GM19025 (cell line): ENCODE measurements at regions not wholly inside any gene's neighbourhood (a gene's known extent, or its start where the extent isn't known, plus 50 kb on each side); places are given as distances from the start of the nearest gene placed in this dataset.

Experiments used
- ATAC-seq: cut with Tn5 transposase; IDR thresholded peaks from one replicate; pipeline ENCODE4 v1.9.1; 2021; ENCODE audit warnings: mild to moderate bottlenecking, low read depth, moderate library complexity; ENCODE audit not compliant: unreplicated experiment

GRCh38 chr1:103854279-103854678 lies 104.6 kb downstream of the AMY1C start:
- ATAC-seq: no peak

DNA sequence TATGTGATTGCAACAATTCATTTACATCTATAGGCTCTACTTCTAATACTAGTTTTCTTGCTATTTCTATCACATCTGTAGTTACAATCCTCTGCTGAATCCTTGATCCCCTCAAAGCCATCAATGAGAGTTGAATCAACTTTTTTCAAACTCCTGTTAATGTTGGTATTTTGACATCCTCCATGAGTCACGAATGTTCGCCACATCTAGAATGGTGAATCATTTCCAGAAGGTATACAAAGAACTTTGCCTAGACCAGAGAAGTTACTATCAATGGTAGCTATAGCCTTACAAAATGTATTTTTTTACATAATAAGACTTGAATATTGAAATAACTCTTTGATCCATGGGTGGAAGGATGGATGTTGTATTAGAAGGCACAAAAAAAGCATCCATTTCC lies 110.0 kb downstream of the AMY1C start:
- ATAC-seq: no peak

GRCh38 chr1:103898576-103899345 lies 149.1 kb downstream of the AMY1C start:
- no peak for ATAC-seq

GRCh38 chr1:103900005-103900404 lies 150.3 kb downstream of the AMY1C start:
- no peak for ATAC-seq

GRCh38 chr1:103901072-103901471 lies 151.4 kb downstream of the AMY1C start:
- no peak for ATAC-seq

DNA sequence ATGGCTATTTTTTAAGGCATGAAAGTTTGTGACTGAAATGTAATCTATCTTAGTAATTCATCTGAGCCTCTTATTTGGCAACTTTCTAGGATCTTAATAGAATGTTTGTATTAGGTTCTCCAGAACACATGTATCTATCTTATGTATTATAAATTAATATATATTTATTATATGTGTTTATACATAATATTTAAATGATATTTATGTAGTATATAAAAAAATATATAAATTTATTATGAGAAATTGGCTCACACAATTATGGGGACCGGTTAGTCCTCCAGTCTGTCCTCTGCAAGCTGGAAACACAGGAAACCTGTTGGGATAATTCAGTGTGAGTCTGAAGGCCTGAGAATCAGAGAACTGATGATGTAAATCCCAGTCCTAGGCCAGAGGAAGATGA lies 155.7 kb downstream of the AMY1C start:
- no peak for ATAC-seq

GRCh38 chr1:103911450-103911849 lies 161.8 kb downstream of the AMY1C start:
- no peak for ATAC-seq

DNA sequence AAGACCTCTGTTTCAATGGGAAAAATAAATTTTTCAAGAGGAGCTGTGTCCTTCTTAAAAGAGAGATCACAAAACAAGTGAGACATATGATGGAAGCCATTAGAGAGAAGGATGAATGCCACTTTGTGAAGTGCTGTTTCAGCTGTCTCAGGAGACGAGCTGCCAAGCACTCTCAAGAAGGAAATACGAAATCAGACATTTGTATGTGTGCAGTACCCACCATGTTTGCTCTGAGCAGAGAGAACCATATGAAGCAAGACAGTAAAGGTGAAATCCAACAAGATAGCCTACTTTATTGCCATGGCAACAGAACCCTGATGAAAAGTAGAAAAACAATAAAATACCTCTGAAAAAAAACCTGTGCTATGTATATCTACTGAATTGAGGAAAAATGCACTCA lies 168.1 kb downstream of the AMY1C start:
- ATAC-seq: no peak

- no peak for ATAC-seq
Observed at GRCh38 chr1:103931891-103932290, 182.2 kb downstream of the AMY1C start.

DNA sequence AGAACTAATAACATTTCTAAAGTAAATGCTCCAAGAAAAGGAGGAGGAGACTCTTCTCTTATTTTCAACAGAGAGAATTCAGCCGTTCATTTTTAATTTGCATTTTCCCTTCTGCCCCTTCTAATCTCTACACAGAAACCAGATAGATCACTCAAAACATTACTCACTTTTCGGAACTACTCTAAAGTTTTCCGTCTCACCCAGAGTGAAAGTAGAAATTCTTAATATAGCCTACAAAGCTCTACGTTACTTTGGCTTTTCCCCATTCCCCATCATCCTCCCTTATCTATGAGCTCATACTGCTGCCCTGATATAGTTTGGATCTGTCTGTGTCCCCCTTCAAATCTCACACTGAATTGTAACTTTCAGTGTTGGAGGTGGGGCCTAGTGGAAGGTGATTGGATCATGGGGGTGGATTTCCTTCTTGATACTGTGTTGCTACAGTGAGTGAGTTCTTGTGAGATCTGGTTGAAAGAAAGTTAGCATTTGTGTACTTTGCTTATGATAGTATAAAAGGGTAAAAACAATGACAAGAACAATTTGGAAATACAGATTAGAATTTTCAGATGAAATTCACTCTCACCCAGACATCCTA lies 188.2 kb downstream of the AMY1C start:
- no peak for ATAC-seq

GRCh38 chr1:103941086-103941485 lies 191.4 kb downstream of the AMY1C start:
- ATAC-seq: peak; percentile 43

DNA sequence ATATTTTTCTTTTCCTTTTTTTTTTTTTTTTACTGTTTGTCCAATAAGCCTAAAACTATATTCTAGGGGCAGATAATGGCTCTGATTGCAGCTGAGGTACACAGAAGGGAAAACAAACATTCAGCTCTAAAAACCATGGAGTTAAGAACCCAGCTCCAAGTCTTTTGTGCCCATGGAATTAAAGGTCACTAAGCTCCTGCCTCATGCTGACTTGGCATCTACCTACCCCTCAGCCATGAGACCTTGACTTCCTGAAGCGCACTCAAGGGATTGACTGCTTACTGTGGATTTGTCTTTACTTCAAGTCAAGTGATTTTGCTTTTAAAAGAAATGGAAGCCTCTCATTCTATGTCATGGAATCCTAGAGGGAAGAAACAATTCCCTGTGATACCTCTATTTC lies 192.3 kb downstream of the AMY1C start:
- ATAC-seq: no peak

DNA sequence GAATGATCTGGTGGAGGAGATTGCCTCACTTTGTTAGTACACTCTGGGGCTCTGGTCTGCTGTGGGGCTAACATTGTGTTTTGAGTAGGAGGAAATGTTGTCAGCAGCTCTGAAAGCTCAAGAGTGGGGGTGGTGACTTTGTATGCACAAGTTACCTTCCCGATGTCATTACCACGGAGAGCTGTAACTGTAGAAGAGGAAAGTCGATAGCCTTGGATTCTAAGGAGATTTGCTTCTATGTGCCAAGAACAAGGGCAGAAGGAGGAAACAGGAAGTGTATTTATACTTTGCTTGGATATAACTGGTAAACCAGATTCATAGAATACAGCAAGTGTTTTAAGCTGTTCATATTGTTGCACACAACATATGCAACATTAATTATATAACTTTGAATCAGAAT lies 196.1 kb downstream of the AMY1C start:
- ATAC-seq: no peak

- ATAC-seq: no peak
Observed at GRCh38 chr1:103948526-103948925, 198.8 kb downstream of the AMY1C start.

DNA sequence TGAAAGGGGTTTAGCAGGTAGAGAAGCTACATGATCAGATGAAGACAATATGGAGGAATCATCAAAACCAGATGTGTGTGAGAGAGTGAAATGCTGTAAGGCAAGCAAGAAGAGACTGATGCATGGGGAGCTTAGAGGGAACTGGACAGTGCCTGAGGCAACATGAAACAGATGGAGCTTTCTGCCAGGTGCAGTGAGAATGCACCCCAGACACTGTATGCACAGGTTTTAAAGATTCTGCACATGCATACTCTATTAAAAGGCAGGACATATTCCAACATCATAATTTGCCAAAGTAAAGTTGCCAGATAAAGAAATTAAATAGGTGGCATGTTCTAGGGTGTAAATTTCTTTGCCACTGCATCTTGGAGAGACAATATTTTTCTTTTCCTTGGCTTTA lies 200.1 kb downstream of the AMY1C start:
- no peak for ATAC-seq

DNA sequence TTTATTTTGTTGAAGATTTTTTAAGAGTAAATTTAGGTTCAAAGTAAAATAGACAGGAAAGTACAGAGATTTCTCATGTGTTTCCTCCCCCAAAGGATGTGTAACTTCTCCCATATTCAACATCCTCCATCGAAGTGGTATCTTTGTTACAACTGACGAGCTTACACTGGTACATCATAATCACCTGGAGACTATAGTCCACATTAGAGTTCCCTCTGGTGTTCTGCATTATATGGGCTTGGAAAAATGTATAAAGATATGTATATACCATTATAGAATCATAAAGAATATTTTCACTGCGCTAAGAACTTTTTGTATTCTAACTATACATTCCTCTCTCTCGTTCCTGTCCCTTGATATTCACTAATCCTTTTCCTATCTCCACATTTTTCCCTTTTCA lies 203.7 kb downstream of the AMY1C start:
- ATAC-seq: no peak

- ATAC-seq: no peak
Observed at GRCh38 chr1:103958699-103959098, 209.0 kb downstream of the AMY1C start.

DNA sequence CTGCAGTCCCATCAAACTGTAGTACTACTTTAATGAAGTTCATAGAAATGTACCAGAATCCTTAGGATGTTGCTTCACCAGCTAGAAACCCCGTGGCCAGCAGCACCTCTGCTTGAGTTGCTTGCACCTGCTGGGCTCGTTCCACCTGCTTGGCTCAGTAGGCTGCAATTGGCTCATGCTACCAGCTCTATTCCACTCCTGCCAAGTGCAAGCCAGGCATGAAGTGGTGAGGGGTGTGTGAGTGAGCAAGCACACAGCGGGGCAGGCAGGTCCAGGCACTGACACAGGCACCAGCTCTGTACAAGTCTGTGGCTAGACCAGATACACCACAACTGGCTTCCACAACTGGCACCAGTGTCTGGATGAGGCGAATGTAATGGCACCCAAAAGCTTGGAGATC lies 209.9 kb downstream of the AMY1C start:
- ATAC-seq: no peak

GRCh38 chr1:103960045-103960444 lies 210.3 kb downstream of the AMY1C start:
- no peak for ATAC-seq

GRCh38 chr1:103960710-103961109 lies 211.0 kb downstream of the AMY1C start:
- ATAC-seq: no peak

DNA sequence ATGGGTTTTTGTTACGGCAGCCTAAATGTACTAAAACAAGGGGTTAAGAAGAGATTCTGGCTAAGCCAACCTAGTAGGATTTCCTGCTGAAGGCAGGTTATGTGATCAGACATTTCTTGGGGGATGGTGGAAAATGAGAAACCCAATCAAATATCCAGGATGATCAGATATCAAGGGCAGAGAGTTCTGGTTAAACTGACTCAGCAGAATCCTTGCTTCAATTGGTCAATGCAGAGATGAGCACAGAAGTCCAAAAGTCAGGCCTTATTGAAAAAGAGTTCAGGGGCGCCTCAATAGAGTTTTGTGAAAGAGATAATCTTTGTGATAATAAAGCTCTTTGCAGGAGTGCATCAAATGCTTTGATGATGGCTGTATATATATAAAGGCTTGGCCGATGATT lies 237.1 kb downstream of the AMY1C start:
- no peak for ATAC-seq

DNA sequence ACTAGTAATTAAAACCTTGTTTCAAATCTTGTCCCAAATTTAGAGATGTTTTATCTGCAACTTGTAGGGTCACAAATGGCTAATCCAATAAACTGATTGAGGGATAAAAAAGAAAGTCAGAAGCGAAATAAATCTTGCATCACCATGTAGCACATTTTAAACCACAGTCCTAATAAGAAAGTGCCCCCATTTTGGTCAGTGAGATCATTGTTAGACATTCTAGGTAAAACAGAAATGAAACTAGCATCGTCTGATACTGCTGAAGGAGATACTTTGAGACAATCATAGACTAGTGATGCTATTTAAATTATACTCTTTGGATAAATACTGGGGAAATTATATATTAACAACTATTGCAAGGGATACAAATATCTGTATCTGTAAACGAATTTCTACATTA lies 247.9 kb downstream of the AMY1C start:
- no peak for ATAC-seq
